DMS153 treated with DMSO at 0.1 percent for 48 hours (cell line): ENCODE measurements at regions not wholly inside any gene's neighbourhood (a gene's known extent, or its start where the extent isn't known, plus 50 kb on each side); places are given as distances from the start of the nearest gene placed in this dataset.
A peak's percentile ranks its signal among the peaks of the same experiment; 100 is the strongest.
"Not testable (repeated sequence)": the region's sequence is repeated elsewhere in the genome, so short reads cannot be mapped to it uniquely, and the experiment has no call there.

ENCODE experiments used
- DNase-seq: peaks from one replicate; lab custom pipeline; 2025; ENCODE audit not compliant: unreplicated experiment; lab: John Stamatoyannopoulos, UW

- no peak for DNase-seq
Measured at GRCh38 chr22:23384431-23384830, 195.7 kb downstream of the IGLL1 start.

DNA sequence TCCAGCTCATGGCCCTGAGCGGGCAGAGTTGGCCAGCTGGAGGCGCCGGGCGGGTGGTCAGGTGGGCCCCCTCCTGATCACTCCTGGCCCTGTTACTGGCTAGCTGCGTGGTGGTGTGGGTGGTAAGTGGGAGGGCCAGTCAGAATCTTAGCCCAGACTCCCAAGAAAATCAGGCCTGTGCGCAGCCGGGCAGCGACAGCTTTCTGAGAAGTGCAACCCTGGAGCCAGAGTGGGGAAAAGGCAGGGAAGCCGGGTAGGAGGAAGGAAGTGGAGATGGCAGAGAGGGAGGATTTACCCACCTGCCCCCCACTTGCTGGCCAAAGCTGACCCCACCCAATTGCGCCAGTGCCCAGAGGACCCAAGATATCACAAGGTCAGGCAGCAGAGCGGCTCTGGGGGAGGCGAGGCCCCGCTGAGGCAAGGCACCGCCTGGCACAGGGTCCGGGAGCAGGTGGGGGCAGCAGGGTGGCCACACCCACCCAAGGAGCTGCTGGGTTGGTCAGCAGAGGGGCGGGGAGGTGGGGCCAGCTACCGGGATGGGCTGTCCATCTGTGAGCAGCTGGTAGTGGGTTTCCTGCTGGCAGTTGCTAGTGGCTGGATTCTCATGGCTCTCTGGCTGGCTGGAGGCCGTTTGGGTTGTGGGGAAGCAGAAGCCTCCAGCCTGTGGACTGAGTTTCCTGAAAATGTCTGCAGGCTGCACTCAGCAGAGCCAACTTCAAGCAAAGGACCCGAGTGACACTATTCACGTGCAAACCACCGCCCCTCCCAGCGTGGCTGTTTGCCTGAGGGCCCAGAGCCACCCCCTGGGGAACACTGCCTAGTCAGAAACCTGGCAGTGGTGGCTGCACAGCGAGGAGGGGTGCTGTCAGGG, 196.4 kb downstream of the IGLL1 start:
- DNase-seq, result no peak

GRCh38 chr22:23382428-23383218, 197.5 kb downstream of the IGLL1 start:
- no peak for DNase-seq

- no peak for DNase-seq
Measured at GRCh38 chr22:23381661-23382427, 198.2 kb downstream of the IGLL1 start.

DNA sequence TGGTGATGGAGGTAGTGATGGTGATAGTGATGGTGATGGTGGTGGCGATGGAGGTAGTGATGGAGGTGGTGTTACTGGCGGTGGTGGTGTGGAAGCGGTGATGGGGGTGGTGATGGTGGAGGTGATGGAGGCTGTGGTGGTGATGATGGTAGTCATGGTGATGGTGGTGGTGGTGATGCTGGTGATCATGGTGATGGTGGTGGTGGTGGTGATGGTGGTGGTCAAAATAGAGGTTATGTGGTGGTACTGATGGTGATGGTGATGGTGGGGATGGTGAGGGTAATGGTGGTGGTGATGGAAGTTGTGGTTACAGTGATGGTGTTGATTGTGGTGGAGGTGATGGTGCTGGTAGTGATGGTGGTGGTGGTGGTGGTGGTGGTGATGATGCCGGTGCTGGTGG, 199.2 kb downstream of the IGLL1 start:
- DNase-seq, result no peak

DNA sequence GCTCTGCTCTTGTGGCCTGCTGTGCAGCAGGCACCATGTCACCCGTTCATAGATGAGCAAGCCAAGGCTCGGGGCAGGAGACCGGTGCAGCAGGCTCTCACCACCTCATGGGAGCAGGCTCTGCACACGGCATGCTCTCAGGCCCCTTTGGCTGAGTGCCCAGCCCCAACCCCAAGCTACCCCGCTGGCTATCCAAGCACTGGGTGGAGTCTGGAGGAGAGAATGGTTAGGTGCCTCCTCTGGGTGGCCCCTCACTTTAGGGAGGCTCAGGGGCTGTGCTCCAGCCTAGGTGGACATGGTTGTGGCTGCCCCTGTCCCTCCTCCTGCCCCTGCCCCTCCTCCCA, 199.9 kb downstream of the IGLL1 start:
- peak; percentile 45 for DNase-seq

DNA sequence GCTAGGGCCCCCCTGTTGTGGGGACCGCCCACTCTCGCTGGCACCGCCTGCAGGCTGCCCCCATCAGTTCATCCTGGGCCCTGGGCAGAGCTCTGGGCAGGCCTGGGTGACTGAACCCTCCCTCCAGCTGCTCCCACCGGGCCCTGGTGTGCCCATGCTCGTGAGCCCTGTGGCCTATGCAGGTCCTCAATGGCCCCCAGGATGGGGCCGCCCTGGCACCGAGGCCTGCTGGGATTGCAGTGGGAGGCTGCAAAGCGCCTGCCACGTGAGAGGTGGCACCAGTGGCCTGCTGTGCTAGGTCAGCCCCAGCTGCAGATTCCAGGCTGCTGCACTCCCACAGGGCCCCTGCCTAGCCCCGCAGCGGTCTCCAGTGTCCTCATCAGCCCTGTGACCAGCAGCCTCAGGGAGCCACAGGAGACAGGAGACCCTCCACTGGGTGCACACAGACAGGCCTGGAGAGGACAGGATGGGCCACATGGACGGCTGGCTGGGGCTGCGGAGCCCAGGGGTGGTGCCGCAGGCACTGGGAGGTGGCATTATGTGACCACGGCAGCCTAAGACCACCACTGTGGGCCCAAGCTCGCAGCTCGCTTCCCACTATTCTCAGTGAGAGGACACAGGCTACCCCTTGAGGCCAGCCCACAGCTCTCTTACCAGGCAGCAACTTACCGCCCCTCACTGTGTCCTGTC, 199.4 kb downstream of the BCR start:
- not testable (repeated sequence) for DNase-seq

- DNase-seq, result no peak
Measured at GRCh38 chr22:23377767-23378166, 197.5 kb downstream of the BCR start.

DNA sequence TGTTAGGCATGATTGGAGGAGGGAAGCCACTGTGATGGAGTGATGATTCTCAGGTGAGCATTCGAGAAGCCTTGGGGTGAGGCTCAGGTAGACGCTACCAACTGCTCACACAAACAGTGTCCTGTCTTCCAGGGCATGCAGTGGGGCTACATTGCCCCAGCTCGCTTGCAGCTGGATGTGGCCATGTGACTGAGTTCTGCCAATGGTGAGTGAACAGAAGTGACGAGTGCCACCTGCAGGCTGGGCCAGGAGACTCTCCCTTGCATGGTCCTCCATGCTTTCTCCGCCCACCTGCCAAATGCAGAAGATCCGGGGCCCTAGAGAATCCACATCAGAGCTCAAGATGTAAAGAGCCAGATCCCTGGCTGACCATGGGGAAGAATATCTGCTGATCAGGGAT, 195.9 kb downstream of the BCR start:
- DNase-seq, result no peak

GRCh38 chr22:23375031-23375827, 194.9 kb downstream of the BCR start:
- no peak for DNase-seq

- no peak for DNase-seq
Measured at GRCh38 chr22:23373601-23374000, 193.3 kb downstream of the BCR start.

- no peak for DNase-seq
Measured at GRCh38 chr22:23370251-23370650, 189.9 kb downstream of the BCR start.

DNA sequence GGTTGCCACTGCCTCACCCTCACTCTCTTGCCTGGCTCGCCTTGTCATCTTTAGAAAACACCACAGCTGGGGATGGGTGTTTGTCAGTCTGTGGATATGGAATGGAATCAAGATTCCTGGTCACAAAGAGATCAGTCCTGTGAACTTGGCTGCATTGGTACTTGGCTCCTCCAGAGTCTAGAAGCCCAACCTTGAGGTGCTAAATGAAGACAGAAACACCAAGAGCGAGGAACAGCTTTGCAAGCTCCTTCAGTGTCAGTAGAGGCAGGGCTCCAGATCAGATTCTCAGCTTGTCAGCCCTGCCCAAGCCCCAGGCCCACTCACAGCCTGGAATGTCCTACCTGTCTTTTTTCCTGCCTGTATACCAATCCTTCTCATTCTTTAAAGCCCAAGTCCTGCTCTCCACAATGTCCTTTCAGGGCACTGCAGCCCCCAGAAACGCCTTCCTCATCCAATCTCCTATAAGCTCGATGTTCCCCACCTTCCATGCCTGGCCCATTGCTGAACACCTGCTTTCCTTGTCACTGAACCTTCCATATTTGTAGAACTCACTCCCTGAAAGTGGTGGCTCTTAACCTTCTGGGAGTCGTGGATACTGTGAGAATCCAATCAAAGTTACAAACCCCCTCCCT, 188.9 kb downstream of the BCR start:
- DNase-seq, result no peak
